ENCODE measurements at regions not wholly inside any gene's neighbourhood (a gene's known extent, or its start where the extent isn't known, plus 50 kb on each side); places are given as distances from the start of the nearest gene placed in this dataset.

- no peak for TF ChIP-seq EZH2 (IDR thresholded peaks at IDR 0.05; ENCODE audit: insufficient read depth, poor library complexity, severe bottlenecking)
- TF ChIP-seq EZH2phosphoT487 (IDR thresholded peaks at IDR 0.05; ENCODE audit: insufficient read depth, low read depth), result no peak
Observed at GRCh38 chr5:88426441-88426840, 157.8 kb upstream of the TMEM161B start.
